ENCODE measurements at regions not wholly inside any gene's neighbourhood (a gene's known extent, or its start where the extent isn't known, plus 50 kb on each side); places are given as distances from the start of the nearest gene placed in this dataset.

DNA sequence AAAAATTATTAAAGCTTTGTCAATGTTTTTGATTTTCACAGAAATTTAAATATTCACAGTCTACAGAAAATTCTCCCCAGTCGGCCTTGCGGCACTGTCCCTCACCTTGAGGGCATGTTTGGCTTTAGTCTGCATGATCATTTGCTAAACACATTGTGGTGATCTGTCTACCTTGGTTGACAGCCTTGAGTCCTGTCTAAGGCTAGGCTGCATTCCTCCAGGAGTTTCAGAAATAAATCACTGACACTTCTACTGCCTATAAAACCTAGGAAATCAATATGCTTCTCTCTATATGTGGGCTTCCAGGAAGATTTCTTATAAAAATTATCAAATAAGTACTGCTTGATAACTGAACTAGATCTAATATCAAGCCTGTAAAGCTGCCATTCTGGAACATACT lies 430.7 kb upstream of the GRM3 start:
- H3K27ac ChIP-seq (ENCODE audit: low read length) = no peak overlapping the region
- TF ChIP-seq, protein P1, sequence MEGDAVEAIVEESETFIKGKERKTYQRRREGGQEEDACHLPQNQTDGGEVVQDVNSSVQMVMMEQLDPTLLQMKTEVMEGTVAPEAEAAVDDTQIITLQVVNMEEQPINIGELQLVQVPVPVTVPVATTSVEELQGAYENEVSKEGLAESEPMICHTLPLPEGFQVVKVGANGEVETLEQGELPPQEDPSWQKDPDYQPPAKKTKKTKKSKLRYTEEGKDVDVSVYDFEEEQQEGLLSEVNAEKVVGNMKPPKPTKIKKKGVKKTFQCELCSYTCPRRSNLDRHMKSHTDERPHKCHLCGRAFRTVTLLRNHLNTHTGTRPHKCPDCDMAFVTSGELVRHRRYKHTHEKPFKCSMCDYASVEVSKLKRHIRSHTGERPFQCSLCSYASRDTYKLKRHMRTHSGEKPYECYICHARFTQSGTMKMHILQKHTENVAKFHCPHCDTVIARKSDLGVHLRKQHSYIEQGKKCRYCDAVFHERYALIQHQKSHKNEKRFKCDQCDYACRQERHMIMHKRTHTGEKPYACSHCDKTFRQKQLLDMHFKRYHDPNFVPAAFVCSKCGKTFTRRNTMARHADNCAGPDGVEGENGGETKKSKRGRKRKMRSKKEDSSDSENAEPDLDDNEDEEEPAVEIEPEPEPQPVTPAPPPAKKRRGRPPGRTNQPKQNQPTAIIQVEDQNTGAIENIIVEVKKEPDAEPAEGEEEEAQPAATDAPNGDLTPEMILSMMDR (IDR thresholded peaks at IDR 0.05; ENCODE audit: borderline replicate concordance, extremely low read depth, low read length, poor library complexity, severe bottlenecking) = no peak
- TF ChIP-seq EZH2 (IDR thresholded peaks at IDR 0.05; ENCODE audit: borderline replicate concordance, low read depth, low read length, severe bottlenecking) = no peak
- no peak for DNase-seq
- H3K36me3 ChIP-seq (ENCODE audit: insufficient read depth, low read length) = no peaks in the 10 kb centered on the region
- H3K9ac ChIP-seq (ENCODE audit: low read depth, low read length) = no peak overlapping the region
- no peaks in the 10 kb centered on the region for H3K4me1 ChIP-seq (ENCODE audit: insufficient read depth, low read length)
- H3K4me3 ChIP-seq (ENCODE audit: low read depth in 1 of 2, low read length in 2 of 2) = no peak overlapping the region
- H3K9me3 ChIP-seq (ENCODE audit: insufficient read depth, low read length, severe bottlenecking) = no peaks in the 10 kb centered on the region
- no peaks in the 10 kb centered on the region for H3K79me2 ChIP-seq (ENCODE audit: insufficient read depth, low read length)
- H3K27me3 ChIP-seq (ENCODE audit: insufficient read depth, low read length, poor library complexity) = no peaks in the 10 kb centered on the region
- no peak overlapping the region for H3K4me2 ChIP-seq (ENCODE audit: insufficient read depth, low read length)
- no peak overlapping the region for H2AFZ ChIP-seq (ENCODE audit: low read depth, low read length)
- no peaks in the 10 kb centered on the region for H4K20me1 ChIP-seq (ENCODE audit: insufficient read depth, low read length)
- ATAC-seq (ENCODE audit: insufficient read depth, low read depth) = no peak

DNA sequence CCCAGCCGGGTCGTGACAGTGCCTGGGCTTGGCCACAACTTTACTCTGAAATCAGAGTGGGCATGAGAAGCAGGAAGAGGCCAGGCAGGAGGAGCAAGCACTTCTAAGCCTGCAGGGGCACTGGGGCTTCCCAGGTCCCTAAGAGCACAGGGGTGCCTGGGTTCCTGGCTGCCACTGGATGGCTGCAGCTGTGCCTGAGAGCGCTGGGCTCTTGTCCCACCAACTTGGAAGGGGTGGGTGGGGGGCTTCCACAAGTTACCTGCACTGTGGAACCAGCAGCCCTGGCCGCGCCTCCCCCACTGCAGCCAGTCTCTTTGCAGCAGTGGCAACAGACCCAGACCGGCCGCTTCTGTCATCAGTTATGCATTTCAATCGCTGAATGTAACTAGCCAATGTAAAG lies 434.7 kb upstream of the GRM3 start:
- no peaks in the 10 kb centered on the region for H3K36me3 ChIP-seq (ENCODE audit: insufficient read depth, low read length)
- H2AFZ ChIP-seq (ENCODE audit: low read depth, low read length) = no peak overlapping the region
- DNase-seq = no peak
- ATAC-seq (ENCODE audit: insufficient read depth, low read depth) = no peak
- H3K4me3 ChIP-seq (ENCODE audit: low read depth in 1 of 2, low read length in 2 of 2) = no peak overlapping the region
- no peaks in the 10 kb centered on the region for H3K9me3 ChIP-seq (ENCODE audit: insufficient read depth, low read length, severe bottlenecking)
- no peaks in the 10 kb centered on the region for H3K4me1 ChIP-seq (ENCODE audit: insufficient read depth, low read length)
- H3K79me2 ChIP-seq (ENCODE audit: insufficient read depth, low read length) = no peaks in the 10 kb centered on the region
- no peak overlapping the region for H3K27ac ChIP-seq (ENCODE audit: low read length)
- TF ChIP-seq, protein P1 (IDR thresholded peaks at IDR 0.05; ENCODE audit: borderline replicate concordance, extremely low read depth, low read length, poor library complexity, severe bottlenecking) = no peak
- no peak for TF ChIP-seq EZH2 (IDR thresholded peaks at IDR 0.05; ENCODE audit: borderline replicate concordance, low read depth, low read length, severe bottlenecking)
- no peaks in the 10 kb centered on the region for H4K20me1 ChIP-seq (ENCODE audit: insufficient read depth, low read length)
- no peaks in the 10 kb centered on the region for H3K27me3 ChIP-seq (ENCODE audit: insufficient read depth, low read length, poor library complexity)
- no peak overlapping the region for H3K4me2 ChIP-seq (ENCODE audit: insufficient read depth, low read length)
- no peak overlapping the region for H3K9ac ChIP-seq (ENCODE audit: low read depth, low read length)

DNA sequence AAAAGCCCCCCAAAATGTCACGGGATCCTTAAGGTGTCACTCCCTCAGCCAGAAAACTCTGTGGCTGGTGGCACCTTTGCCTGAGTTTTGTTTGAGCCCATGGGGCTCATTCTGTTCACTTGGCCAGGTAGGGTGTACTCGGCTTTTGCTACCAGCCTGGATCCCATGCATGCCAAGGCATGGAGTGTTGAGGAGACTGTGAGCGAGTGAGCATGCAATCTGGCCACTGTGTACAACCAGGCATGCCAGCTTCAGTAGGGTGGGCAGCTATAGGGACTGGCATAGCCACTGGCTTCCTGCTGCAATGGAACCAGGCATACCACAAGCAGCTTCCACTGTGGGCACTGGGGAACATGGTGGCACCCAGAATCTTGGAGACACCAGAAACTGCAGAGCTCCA lies 436.0 kb upstream of the GRM3 start:
- no peaks in the 10 kb centered on the region for H4K20me1 ChIP-seq (ENCODE audit: insufficient read depth, low read length)
- no peak overlapping the region for H3K4me2 ChIP-seq (ENCODE audit: insufficient read depth, low read length)
- no peak overlapping the region for H2AFZ ChIP-seq (ENCODE audit: low read depth, low read length)
- no peaks in the 10 kb centered on the region for H3K27me3 ChIP-seq (ENCODE audit: insufficient read depth, low read length, poor library complexity)
- ATAC-seq (ENCODE audit: insufficient read depth, low read depth) (no peak), DNase-seq (no peak)
- no peaks in the 10 kb centered on the region for H3K79me2 ChIP-seq (ENCODE audit: insufficient read depth, low read length)
- H3K36me3 ChIP-seq (ENCODE audit: insufficient read depth, low read length) = no peaks in the 10 kb centered on the region
- peaks cover 5% of the 10 kb centered on the region for H3K9me3 ChIP-seq (ENCODE audit: insufficient read depth, low read length, severe bottlenecking)
- no peak overlapping the region for H3K4me3 ChIP-seq (ENCODE audit: low read depth in 1 of 2, low read length in 2 of 2)
- no peak overlapping the region for H3K27ac ChIP-seq (ENCODE audit: low read length)
- no peak for TF ChIP-seq EZH2 (IDR thresholded peaks at IDR 0.05; ENCODE audit: borderline replicate concordance, low read depth, low read length, severe bottlenecking)
- TF ChIP-seq, protein P1 (IDR thresholded peaks at IDR 0.05; ENCODE audit: borderline replicate concordance, extremely low read depth, low read length, poor library complexity, severe bottlenecking) = no peak
- H3K9ac ChIP-seq (ENCODE audit: low read depth, low read length) = no peak overlapping the region
- no peaks in the 10 kb centered on the region for H3K4me1 ChIP-seq (ENCODE audit: insufficient read depth, low read length)

DNA sequence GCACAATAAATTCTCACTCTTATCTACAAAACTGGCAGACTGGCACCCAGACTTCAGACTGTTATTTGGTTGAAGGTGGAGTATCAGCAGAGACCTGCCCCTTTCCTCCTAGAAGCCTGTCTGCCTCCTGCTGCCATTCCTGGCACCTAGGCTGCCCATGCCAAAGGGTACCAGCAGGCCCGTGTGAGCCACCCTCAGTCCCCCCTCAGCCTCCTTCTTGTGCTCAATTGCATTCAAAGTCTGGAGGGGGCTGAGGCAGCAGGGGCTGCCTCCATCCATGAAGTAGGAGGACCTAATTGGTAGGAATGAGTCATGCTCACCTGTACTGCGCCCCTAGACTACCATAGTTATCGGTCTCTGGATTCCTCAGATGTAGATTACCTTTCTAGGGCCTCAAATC lies 440.9 kb upstream of the GRM3 start:
- no peak overlapping the region for H3K27ac ChIP-seq (ENCODE audit: low read length)
- H3K4me2 ChIP-seq (ENCODE audit: insufficient read depth, low read length) = no peak overlapping the region
- H3K27me3 ChIP-seq (ENCODE audit: insufficient read depth, low read length, poor library complexity) = no peaks in the 10 kb centered on the region
- no peak overlapping the region for H3K4me3 ChIP-seq (ENCODE audit: low read depth in 1 of 2, low read length in 2 of 2)
- H3K36me3 ChIP-seq (ENCODE audit: insufficient read depth, low read length) = no peaks in the 10 kb centered on the region
- no peaks in the 10 kb centered on the region for H3K4me1 ChIP-seq (ENCODE audit: insufficient read depth, low read length)
- TF ChIP-seq, protein P1 (IDR thresholded peaks at IDR 0.05; ENCODE audit: borderline replicate concordance, extremely low read depth, low read length, poor library complexity, severe bottlenecking) = no peak
- no peak for TF ChIP-seq EZH2 (IDR thresholded peaks at IDR 0.05; ENCODE audit: borderline replicate concordance, low read depth, low read length, severe bottlenecking)
- DNase-seq (no peak), ATAC-seq (ENCODE audit: insufficient read depth, low read depth) (no peak)
- H2AFZ ChIP-seq (ENCODE audit: low read depth, low read length) = no peak overlapping the region
- H3K9ac ChIP-seq (ENCODE audit: low read depth, low read length) = no peak overlapping the region
- no peaks in the 10 kb centered on the region for H4K20me1 ChIP-seq (ENCODE audit: insufficient read depth, low read length)
- no peaks in the 10 kb centered on the region for H3K79me2 ChIP-seq (ENCODE audit: insufficient read depth, low read length)
- H3K9me3 ChIP-seq (ENCODE audit: insufficient read depth, low read length, severe bottlenecking) = peaks cover 19% of the 10 kb centered on the region
